ENCODE measurements at regions not wholly inside any gene's neighbourhood (a gene's known extent, or its start where the extent isn't known, plus 50 kb on each side); places are given as distances from the start of the nearest gene placed in this dataset.

DNA sequence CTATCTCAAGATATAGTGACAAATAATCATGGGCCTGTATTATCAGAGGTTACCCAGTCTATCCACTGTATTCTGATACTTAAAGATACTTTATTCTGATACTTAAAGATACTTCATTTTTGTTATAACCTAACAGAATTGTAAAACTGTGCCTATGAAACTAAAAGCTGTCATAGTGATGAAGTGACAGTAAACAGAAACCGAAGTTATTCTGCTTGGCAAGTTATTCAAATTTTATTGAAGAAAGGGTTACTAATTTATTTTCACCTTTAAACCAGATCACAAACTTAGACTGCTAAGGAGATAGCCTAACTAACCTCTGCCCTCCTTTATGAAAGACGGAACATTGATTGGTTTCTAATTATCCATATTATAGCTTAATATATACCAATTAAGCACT is 604.6 kb upstream of the IMPG1 start:
- no peak overlapping the region for H3K4me3 ChIP-seq (ENCODE audit: low read length)
- TF ChIP-seq CTCF (IDR thresholded peaks at IDR 0.05; ENCODE audit: insufficient read depth, low read depth, low read length, missing control alignments) = no peak
- no peak for DNase-seq (ENCODE audit: low read depth)

DNA sequence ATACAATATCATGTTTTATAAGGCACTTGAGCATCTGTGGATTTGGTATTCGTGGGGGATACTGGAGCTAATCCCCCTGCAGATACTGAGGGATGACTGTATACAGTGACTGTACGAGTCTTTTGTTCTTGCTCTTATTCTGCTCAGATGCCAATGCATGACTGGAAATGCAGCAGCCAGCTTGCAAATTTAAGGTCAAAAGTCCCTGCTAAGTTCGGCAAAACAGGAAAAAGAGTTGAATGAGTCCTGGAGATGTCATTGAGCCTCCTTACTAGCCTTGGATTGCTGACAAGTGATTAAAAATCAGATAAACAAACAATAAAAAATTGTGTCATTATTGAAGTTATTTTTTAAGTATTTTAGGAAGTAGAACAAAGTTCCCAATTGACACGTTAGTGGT is 599.3 kb upstream of the IMPG1 start:
- no peak for DNase-seq (ENCODE audit: low read depth)
- H3K4me3 ChIP-seq (ENCODE audit: low read length) = no peak overlapping the region
- TF ChIP-seq CTCF (IDR thresholded peaks at IDR 0.05; ENCODE audit: insufficient read depth, low read depth, low read length, missing control alignments) = no peak

- peak; percentile 2 for DNase-seq (ENCODE audit: low read depth)
- no peak for TF ChIP-seq CTCF (IDR thresholded peaks at IDR 0.05; ENCODE audit: insufficient read depth, low read depth, low read length, missing control alignments)
- no peak overlapping the region for H3K4me3 ChIP-seq (ENCODE audit: low read length)
These were observed 571.8 kb upstream of the IMPG1 start for GRCh38 chr6:76644231-76644630.

DNA sequence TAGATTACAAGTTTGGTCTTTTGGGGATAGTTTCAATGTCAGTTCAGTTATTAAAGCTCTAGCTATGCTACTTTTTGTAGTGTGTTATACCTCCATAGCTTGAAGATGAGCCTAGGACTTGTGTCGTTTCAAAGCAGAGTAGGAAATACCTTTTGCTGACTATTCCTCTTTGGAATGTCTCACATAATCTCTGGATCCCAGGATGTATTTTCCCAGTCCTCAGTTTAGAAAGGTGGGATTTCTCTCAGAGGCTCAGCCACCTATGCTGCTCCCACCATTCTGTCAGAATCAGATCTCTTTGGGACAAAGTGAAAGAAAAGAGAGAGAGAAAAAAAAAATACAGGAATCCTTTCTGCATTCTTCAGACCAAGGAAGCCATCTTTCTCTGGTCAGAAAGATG is 567.5 kb upstream of the IMPG1 start:
- DNase-seq (ENCODE audit: low read depth) = no peak
- TF ChIP-seq CTCF (IDR thresholded peaks at IDR 0.05; ENCODE audit: insufficient read depth, low read depth, low read length, missing control alignments) = no peak
- no peak overlapping the region for H3K4me3 ChIP-seq (ENCODE audit: low read length)

- no peak for DNase-seq (ENCODE audit: low read depth)
- no peak overlapping the region for H3K4me3 ChIP-seq (ENCODE audit: low read length)
- no peak for TF ChIP-seq CTCF (IDR thresholded peaks at IDR 0.05; ENCODE audit: insufficient read depth, low read depth, low read length, missing control alignments)
These were observed 562.2 kb upstream of the IMPG1 start for GRCh38 chr6:76634695-76635094.

DNA sequence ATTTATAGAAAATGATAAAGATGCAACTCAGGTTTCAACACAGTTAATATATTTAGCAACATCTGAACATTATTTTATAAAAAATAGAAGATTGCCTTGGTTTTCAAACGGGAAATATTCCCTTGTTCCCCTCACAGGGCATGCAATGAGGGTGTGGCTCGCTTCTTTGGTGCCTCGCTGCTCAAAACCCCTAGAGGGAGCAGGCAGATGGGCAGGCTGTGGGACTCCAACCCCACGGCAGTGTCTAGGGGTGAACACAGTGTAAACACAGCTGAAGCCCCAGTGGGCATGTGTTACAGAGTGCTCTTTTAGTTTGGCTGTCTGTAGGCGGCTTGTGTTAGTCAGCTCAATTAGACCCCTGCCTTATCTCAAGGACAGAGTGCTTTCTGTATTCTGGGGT is 560.8 kb upstream of the IMPG1 start:
- TF ChIP-seq CTCF (IDR thresholded peaks at IDR 0.05; ENCODE audit: insufficient read depth, low read depth, low read length, missing control alignments) = peak; percentile 19
- DNase-seq (ENCODE audit: low read depth) = no peak
- no peak overlapping the region for H3K4me3 ChIP-seq (ENCODE audit: low read length)

DNA sequence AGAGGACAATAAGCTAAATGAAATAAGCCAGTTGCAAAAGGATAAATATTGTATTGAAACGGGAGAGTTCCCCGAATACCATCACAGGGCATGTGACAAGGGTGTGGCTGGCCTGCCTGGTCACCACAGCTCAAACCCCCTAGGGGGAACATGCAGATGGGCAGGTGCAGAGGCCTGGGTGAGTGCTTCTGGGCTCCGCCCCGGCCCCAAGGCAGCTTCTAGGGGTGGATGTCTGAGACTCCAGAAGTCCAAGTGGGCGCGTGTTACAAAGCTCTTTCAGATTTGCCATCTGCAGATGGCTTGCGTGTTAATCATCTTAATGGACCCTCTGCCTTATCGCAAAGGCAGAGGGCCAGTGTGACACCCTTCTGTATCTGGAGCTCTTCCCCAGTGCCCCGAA is 559.2 kb upstream of the IMPG1 start:
- H3K4me3 ChIP-seq (ENCODE audit: low read length) = no peak overlapping the region
- no peak for TF ChIP-seq CTCF (IDR thresholded peaks at IDR 0.05; ENCODE audit: insufficient read depth, low read depth, low read length, missing control alignments)
- no peak for DNase-seq (ENCODE audit: low read depth)

Data from epithelial cell of esophagus (primary cell).